ENCODE measurements at regions not wholly inside any gene's neighbourhood (a gene's known extent, or its start where the extent isn't known, plus 50 kb on each side); places are given as distances from the start of the nearest gene placed in this dataset.
"Not testable (repeated sequence)": the region's sequence is repeated elsewhere in the genome, so short reads cannot be mapped to it uniquely, and the experiment has no call there.

- DNase-seq (ENCODE audit: low spot score in 2 of 2) = peak; percentile 44 to 49
Measured at GRCh38 chr16:22436823-22437652, 62.6 kb upstream of the CDR2 start.

GRCh38 chr16:22436326-22436822, 62.0 kb upstream of the CDR2 start:
- DNase-seq (ENCODE audit: low spot score in 2 of 2); H3K4me1 ChIP-seq; H3K36me3 ChIP-seq; H3K9me3 ChIP-seq; H3K27me3 ChIP-seq: not testable (repeated sequence)
- peak overlapping the region in 3 of 4 donors; percentile 95 to 97 (median 95) for H3K27ac ChIP-seq
- WGBS, 2 donors = no CpG with 5 or more reads among the region's 6 CpGs
- H3K4me3 ChIP-seq = peak overlapping the region in 3 of 4 donors; percentile 89 to 97 (median 90)

More at GRCh38 chr16:22436823-22437652, 62.6 kb upstream of the CDR2 start:
- not testable (repeated sequence) for H3K9me3 ChIP-seq, H3K27me3 ChIP-seq, H3K36me3 ChIP-seq, H3K4me1 ChIP-seq
- TF ChIP-seq EP300 (IDR thresholded peaks at IDR 0.05) (peak in 1 of 2 donors; percentile 56), POLR2A (IDR thresholded peaks at IDR 0.05) (peak in 1 of 2 donors; percentile 45)
- Histone ChIP-seq H3K4me3 (peak overlapping the region; percentile 89 to 97 (median 94)), H3K27ac (peak overlapping the region; percentile 93 to 97 (median 95))
- 0% methylated on average over 44 to 81 of the region's 96 CpGs for WGBS, 2 donors

- 90 to 92% methylated on average over 9 of the region's 9 CpGs for WGBS, 2 donors
- peaks cover 0 to 36% (median 5%) of the 10 kb centered on the region in 3 donors for H3K36me3 ChIP-seq
- H3K4me1 ChIP-seq; H3K27ac ChIP-seq; DNase-seq (ENCODE audit: low spot score in 2 of 2); H3K4me3 ChIP-seq; H3K9me3 ChIP-seq; H3K27me3 ChIP-seq: not testable (repeated sequence)
Measured at GRCh38 chr16:22431314-22431713, 56.9 kb upstream of the CDR2 start.

GRCh38 chr16:22428654-22429053, 54.2 kb upstream of the CDR2 start:
- DNase-seq (ENCODE audit: low spot score in 2 of 2) = no peak
- TF ChIP-seq POLR2A (IDR thresholded peaks at IDR 0.05) (no peak), EP300 (IDR thresholded peaks at IDR 0.05) (no peak), CTCF (IDR thresholded peaks at IDR 0.05) (no peak)
- WGBS, 2 donors = 70 to 85% methylated on average over 7 of the region's 8 CpGs
- Histone ChIP-seq H3K9me3 (no peaks in the 10 kb centered on the region), H3K27ac (no peak overlapping the region), H3K4me1 (peaks cover 0 to 21% (median 0%) of the 10 kb centered on the region in 4 donors), H3K27me3 (no peaks in the 10 kb centered on the region), H3K4me3 (no peak overlapping the region), H3K36me3 (peaks cover 0 to 46% (median 5%) of the 10 kb centered on the region in 3 donors)

- 88 to 93% methylated on average over 10 of the region's 10 CpGs for WGBS, 2 donors
- H3K4me3 ChIP-seq = no peak overlapping the region
- H3K27ac ChIP-seq = no peak overlapping the region
- no peak for DNase-seq (ENCODE audit: low spot score in 2 of 2)
- no peaks in the 10 kb centered on the region for H3K9me3 ChIP-seq
- H3K4me1 ChIP-seq = peaks cover 0 to 21% (median 0%) of the 10 kb centered on the region in 4 donors
- no peaks in the 10 kb centered on the region for H3K27me3 ChIP-seq
- H3K36me3 ChIP-seq = peaks cover 0 to 54% (median 5%) of the 10 kb centered on the region in 3 donors
- TF ChIP-seq EP300 (IDR thresholded peaks at IDR 0.05) = no peak
- no peak for TF ChIP-seq POLR2A (IDR thresholded peaks at IDR 0.05)
- no peak for TF ChIP-seq CTCF (IDR thresholded peaks at IDR 0.05)
Measured at GRCh38 chr16:22427556-22427955, 53.1 kb upstream of the CDR2 start.

- Histone ChIP-seq H3K27ac (peak overlapping the region in 2 of 4 donors; percentile 68 to 85), H3K36me3 (peaks cover 0 to 64% (median 5%) of the 10 kb centered on the region in 3 donors), H3K4me3 (no peak overlapping the region), H3K4me1 (peaks cover 0 to 21% (median 0%) of the 10 kb centered on the region in 4 donors), H3K27me3 (no peaks in the 10 kb centered on the region), H3K9me3 (no peaks in the 10 kb centered on the region)
- no peak for DNase-seq (ENCODE audit: low spot score in 2 of 2)
- 71 to 85% methylated on average over 5 of the region's 5 CpGs for WGBS, 2 donors
- no peak for TF ChIP-seq CTCF (IDR thresholded peaks at IDR 0.05)
- no peak for TF ChIP-seq EP300 (IDR thresholded peaks at IDR 0.05)
- no peak for TF ChIP-seq POLR2A (IDR thresholded peaks at IDR 0.05)
Measured at GRCh38 chr16:22425847-22426246, 51.4 kb upstream of the CDR2 start.
